SK-N-SH treated with all-trans-retinoic acid at 6 μM for 48 hours (cell line): ENCODE measurements at regions not wholly inside any gene's neighbourhood (a gene's known extent, or its start where the extent isn't known, plus 50 kb on each side); places are given as distances from the start of the nearest gene placed in this dataset.

Experiments used
- ARNTL ChIP-seq: fragments of 450-650 bp; formaldehyde crosslinking; IDR thresholded peaks from 2 replicates; pipeline ENCODE4 v1.5.0; 2020; ENCODE audit warnings: low read depth, mild to moderate bottlenecking, moderate library complexity, borderline replicate concordance
- BACH2 ChIP-seq: fragments of 250-450 bp; sonication (Bioruptor Pico); IDR thresholded peaks from 2 replicates; pipeline ENCODE4 v1.9.0; 2021; ENCODE audit warnings: mild to moderate bottlenecking, borderline replicate concordance
- ESRRG ChIP-seq: fragments of 250-450 bp; sonication (Bioruptor Pico); IDR thresholded peaks from 2 replicates; pipeline ENCODE4 v1.6.1; 2021; ENCODE audit warnings: mild to moderate bottlenecking
- GLIS3 ChIP-seq: fragments of 250-450 bp; sonication (Bioruptor Pico); IDR thresholded peaks from 2 replicates; pipeline ENCODE4 v1.5.0; 2020; ENCODE audit warnings: mild to moderate bottlenecking, moderate library complexity
- OSR1 ChIP-seq: fragments of 250-450 bp; sonication (Bioruptor Pico); IDR thresholded peaks from 2 replicates; pipeline ENCODE4 v1.8.0; 2022; ENCODE audit warnings: moderate library complexity, mild to moderate bottlenecking, inconsistent platforms
- TCF4 ChIP-seq: fragments of 250-450 bp; sonication (Bioruptor Pico); IDR thresholded peaks from 2 replicates; pipeline ENCODE4 v1.8.0; 2021; ENCODE audit warnings: mild to moderate bottlenecking, moderate library complexity, borderline replicate concordance
- TOX ChIP-seq: fragments of 250-450 bp; sonication (Bioruptor Pico); IDR thresholded peaks from 2 replicates; pipeline ENCODE4 v1.8.0; 2021; ENCODE audit warnings: mild to moderate bottlenecking, moderate library complexity, borderline replicate concordance
- ZC3H10 ChIP-seq: fragments of 250-450 bp; sonication (Bioruptor Pico); IDR thresholded peaks from 2 replicates; pipeline ENCODE4 v1.5.1; 2021; ENCODE audit warnings: mild to moderate bottlenecking, moderate library complexity
- ZFP30 ChIP-seq: fragments of 450-650 bp; formaldehyde crosslinking; IDR thresholded peaks from 2 replicates; pipeline ENCODE4 v1.5.0; 2022; ENCODE audit warnings: mild to moderate bottlenecking, moderate library complexity
- ZNF8 ChIP-seq: fragments of 450-650 bp; formaldehyde crosslinking; IDR thresholded peaks from 2 replicates; pipeline ENCODE4 v1.5.0; 2020; ENCODE audit warnings: mild to moderate bottlenecking, moderate library complexity
- TF ChIP-seq, protein P1 (sequence below): fragments of 250-450 bp; sonication (Bioruptor Pico); IDR thresholded peaks from 2 replicates; pipeline ENCODE4 v1.8.0; 2020; ENCODE audit warnings: mild to moderate bottlenecking, moderate library complexity, borderline replicate concordance
- TF ChIP-seq, protein P2 (sequence below): fragments of 250-450 bp; sonication (Bioruptor Pico); IDR thresholded peaks from 2 replicates; pipeline ENCODE4 v1.5.1; 2021; ENCODE audit warnings: mild to moderate bottlenecking, moderate library complexity
- TF ChIP-seq, protein P3 (sequence below): fragments of 250-450 bp; sonication (Bioruptor Pico); IDR thresholded peaks from 2 replicates; pipeline ENCODE4 v1.8.0; 2021; ENCODE audit warnings: low read depth, mild to moderate bottlenecking, moderate library complexity, borderline replicate concordance
- TF ChIP-seq, protein P4 (sequence below): fragments of 250-450 bp; sonication (Bioruptor Pico); IDR thresholded peaks from 2 replicates; pipeline ENCODE4 v1.5.1; 2020; ENCODE audit warnings: low read depth, mild to moderate bottlenecking, moderate library complexity

DNA sequence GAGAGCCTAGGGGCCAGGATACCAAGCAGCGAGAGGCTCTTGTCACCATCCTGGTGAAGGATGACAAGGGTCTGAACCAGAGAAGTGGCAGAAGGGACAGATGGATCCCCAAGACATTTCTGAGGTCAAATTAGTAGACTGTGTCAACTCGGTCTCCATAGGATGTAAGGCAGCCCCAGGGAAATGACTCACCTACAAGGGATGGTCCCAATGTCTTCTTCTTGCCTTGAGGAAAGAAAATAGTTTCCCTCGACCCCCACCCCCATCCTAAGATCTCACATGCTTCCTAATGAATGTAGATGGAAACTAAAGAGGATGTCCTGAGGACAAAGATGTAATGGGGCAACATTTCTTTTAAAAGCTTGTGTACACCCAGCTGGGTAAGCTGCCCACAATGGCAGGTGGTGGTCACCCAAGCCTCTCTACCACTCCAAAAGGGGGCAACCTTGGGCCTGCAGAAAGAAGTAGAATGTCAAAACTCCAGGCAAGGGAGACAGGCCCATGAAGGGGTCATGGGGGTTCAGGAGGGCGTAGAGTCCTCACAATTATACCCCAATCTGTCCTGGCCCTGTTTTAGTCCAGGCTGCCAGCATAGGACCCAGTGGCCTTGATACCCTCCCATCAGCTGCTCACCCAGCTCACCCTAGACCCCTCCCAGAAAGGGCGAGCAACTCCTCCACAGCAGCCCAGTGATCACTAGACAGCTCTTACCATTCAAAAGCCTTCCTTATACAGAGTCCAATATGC lies 187.4 kb downstream of the ACTL7B start:
- TF ChIP-seq, protein P1, sequence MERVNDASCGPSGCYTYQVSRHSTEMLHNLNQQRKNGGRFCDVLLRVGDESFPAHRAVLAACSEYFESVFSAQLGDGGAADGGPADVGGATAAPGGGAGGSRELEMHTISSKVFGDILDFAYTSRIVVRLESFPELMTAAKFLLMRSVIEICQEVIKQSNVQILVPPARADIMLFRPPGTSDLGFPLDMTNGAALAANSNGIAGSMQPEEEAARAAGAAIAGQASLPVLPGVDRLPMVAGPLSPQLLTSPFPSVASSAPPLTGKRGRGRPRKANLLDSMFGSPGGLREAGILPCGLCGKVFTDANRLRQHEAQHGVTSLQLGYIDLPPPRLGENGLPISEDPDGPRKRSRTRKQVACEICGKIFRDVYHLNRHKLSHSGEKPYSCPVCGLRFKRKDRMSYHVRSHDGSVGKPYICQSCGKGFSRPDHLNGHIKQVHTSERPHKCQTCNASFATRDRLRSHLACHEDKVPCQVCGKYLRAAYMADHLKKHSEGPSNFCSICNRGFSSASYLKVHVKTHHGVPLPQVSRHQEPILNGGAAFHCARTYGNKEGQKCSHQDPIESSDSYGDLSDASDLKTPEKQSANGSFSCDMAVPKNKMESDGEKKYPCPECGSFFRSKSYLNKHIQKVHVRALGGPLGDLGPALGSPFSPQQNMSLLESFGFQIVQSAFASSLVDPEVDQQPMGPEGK (CRISPR knock-in tag), result no peak
- TF ChIP-seq ZC3H10, result no peak
- no peak for TF ChIP-seq ZNF8 (CRISPR knock-in tag)
- TF ChIP-seq TCF4, result no peak
- no peak for TF ChIP-seq OSR1 (CRISPR knock-in tag)
- TF ChIP-seq TOX (CRISPR knock-in tag), result no peak
- TF ChIP-seq BACH2 (CRISPR knock-in tag), result no peak
- TF ChIP-seq ZFP30, result no peak
- no peak for TF ChIP-seq ARNTL (CRISPR knock-in tag)
- no peak for TF ChIP-seq GLIS3
- TF ChIP-seq, protein P2, sequence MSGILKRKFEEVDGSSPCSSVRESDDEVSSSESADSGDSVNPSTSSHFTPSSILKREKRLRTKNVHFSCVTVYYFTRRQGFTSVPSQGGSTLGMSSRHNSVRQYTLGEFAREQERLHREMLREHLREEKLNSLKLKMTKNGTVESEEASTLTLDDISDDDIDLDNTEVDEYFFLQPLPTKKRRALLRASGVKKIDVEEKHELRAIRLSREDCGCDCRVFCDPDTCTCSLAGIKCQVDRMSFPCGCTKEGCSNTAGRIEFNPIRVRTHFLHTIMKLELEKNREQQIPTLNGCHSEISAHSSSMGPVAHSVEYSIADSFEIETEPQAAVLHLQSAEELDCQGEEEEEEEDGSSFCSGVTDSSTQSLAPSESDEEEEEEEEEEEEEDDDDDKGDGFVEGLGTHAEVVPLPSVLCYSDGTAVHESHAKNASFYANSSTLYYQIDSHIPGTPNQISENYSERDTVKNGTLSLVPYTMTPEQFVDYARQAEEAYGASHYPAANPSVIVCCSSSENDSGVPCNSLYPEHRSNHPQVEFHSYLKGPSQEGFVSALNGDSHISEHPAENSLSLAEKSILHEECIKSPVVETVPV (CRISPR knock-in tag), result no peak
- TF ChIP-seq, protein P3, sequence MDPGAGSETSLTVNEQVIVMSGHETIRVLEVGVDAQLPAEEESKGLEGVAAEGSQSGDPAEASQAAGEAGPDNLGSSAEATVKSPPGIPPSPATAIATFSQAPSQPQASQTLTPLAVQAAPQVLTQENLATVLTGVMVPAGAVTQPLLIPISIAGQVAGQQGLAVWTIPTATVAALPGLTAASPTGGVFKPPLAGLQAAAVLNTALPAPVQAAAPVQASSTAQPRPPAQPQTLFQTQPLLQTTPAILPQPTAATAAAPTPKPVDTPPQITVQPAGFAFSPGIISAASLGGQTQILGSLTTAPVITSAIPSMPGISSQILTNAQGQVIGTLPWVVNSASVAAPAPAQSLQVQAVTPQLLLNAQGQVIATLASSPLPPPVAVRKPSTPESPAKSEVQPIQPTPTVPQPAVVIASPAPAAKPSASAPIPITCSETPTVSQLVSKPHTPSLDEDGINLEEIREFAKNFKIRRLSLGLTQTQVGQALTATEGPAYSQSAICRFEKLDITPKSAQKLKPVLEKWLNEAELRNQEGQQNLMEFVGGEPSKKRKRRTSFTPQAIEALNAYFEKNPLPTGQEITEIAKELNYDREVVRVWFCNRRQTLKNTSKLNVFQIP (CRISPR knock-in tag), result no peak
- TF ChIP-seq, protein P4, sequence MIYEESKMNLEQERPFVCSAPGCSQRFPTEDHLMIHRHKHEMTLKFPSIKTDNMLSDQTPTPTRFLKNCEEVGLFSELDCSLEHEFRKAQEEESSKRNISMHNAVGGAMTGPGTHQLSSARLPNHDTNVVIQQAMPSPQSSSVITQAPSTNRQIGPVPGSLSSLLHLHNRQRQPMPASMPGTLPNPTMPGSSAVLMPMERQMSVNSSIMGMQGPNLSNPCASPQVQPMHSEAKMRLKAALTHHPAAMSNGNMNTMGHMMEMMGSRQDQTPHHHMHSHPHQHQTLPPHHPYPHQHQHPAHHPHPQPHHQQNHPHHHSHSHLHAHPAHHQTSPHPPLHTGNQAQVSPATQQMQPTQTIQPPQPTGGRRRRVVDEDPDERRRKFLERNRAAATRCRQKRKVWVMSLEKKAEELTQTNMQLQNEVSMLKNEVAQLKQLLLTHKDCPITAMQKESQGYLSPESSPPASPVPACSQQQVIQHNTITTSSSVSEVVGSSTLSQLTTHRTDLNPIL (CRISPR knock-in tag), result no peak
- TF ChIP-seq ESRRG (CRISPR knock-in tag), result no peak
